OCI-LY1 (cell line): ENCODE measurements at regions not wholly inside any gene's neighbourhood (a gene's known extent, or its start where the extent isn't known, plus 50 kb on each side); places are given as distances from the start of the nearest gene placed in this dataset.

Experiments
- CTCF ChIP-seq: fragments of 200-600 bp; sonication (generic), shearing (Covaris generic); IDR thresholded peaks from 2 replicates; pipeline ENCODE4 v1.5.1; 2017; ENCODE audit warnings: mild to moderate bottlenecking, antibody characterized with exemption, low read length, moderate library complexity, mixed read lengths
- EZH2 ChIP-seq: fragments of 200-600 bp; sonication (generic), shearing (Covaris generic); IDR thresholded peaks from 2 replicates; pipeline ENCODE4 v1.8.0; 2017; ENCODE audit warnings: borderline replicate concordance, mixed run types, mild to moderate bottlenecking, antibody characterized with exemption, low read length, moderate library complexity, mixed read lengths

GRCh38 chrX:63488546-63489373 lies 137.6 kb upstream of the SPIN4 start:
- TF ChIP-seq CTCF = no peak
- TF ChIP-seq EZH2 = no peak
